ENCODE measurements at regions not wholly inside any gene's neighbourhood (a gene's known extent, or its start where the extent isn't known, plus 50 kb on each side); places are given as distances from the start of the nearest gene placed in this dataset.

DNA sequence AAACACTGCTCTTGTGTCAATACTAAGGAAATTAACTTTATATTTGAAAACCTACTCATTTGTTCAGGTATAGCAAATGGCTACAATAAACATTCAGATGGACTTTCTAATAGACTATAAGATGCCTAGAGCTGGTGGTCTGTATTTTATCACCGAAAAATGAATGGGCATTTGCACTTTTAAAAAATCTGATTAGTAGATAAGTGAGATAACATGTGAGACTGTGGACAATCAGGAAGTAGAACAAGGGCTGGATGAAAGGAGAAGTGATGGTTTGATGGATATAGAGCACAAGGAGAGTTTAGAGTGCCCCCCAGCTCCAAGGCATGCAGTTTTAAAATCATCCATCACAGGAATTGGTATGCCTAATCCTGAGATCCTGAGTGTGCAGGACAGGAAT is 308.4 kb upstream of the RARB start:
- no peak for DNase-seq

DNA sequence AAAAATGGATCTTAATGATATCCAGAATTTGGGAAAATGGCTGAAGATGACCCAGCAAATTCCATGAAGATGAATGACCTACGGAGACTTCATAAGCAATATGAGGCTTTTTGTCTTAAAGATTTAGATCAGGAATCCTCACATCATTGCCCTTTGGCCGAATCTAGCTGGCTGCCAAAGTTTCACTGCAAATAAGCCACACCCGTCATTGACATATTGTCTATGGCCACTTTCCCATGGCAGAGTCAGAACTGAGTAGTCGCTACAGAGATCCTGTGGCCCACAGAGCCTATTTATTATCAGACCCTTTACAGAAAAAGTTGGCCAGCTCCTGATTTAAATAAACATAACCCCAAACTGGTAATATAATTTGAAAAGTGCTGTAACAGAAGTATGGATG is 307.4 kb upstream of the RARB start:
- Histone ChIP-seq H3K4me3 (replicated peaks in 1 of 3; ENCODE audit: low read depth in 2 of 3, low read length in 3 of 3) (no peak overlapping the region), H3K4me1 (ENCODE audit: control insufficient read depth in 1 of 2, insufficient read depth in 2 of 2, low read length in 2 of 2) (no peaks in the 10 kb centered on the region), H2AFZ (ENCODE audit: insufficient read depth, low read depth, low read length, poor library complexity, severe bottlenecking) (no peak overlapping the region), H4K20me1 (ENCODE audit: insufficient read depth, low read length) (no peaks in the 10 kb centered on the region), H3K79me2 (ENCODE audit: insufficient read depth, low read length) (no peaks in the 10 kb centered on the region), H3K9ac (ENCODE audit: insufficient read depth, low read length, poor library complexity, severe bottlenecking) (no peak overlapping the region), H3K4me2 (replicated peaks; ENCODE audit: extremely low read depth, low read length, poor library complexity, severe bottlenecking) (no peak overlapping the region), H3K27ac (ENCODE audit: low read depth in 1 of 2, low read length in 2 of 2) (no peak overlapping the region), H3K36me3 (replicated peaks in 1 of 2; ENCODE audit: control insufficient read depth in 1 of 2, insufficient read depth in 2 of 2, low read length in 2 of 2) (no peaks in the 10 kb centered on the region), H3K9me3 (replicated peaks in 1 of 2; ENCODE audit: control insufficient read depth in 1 of 2, insufficient read depth in 1 of 2, low read length in 2 of 2) (peaks cover 0 to 9% of the 10 kb centered on the region in 2 donors), H3K27me3 (ENCODE audit: control insufficient read depth in 2 of 2, insufficient read depth in 2 of 2, low read length in 2 of 2) (no peaks in the 10 kb centered on the region)
- intact Hi-C loops (cut with micrococcal nuclease) = no loop called here
- WGBS (ENCODE audit: insufficient coverage) = 90% methylated on average over 2 of the region's 4 CpGs
- Mint-ChIP-seq H3K4me3 (no peak overlapping the region), H3K36me3 (no peaks in the 10 kb centered on the region), H3K4me1 (no peaks in the 10 kb centered on the region), H3K27ac (no peak overlapping the region), H3K27me3 (ENCODE audit: low read depth in 3 of 3) (no peaks in the 10 kb centered on the region), H3K9me3 (peaks cover 0 to 8% (median 3%) of the 10 kb centered on the region in 7 donors)
- no peak for TF ChIP-seq CTCF (IDR thresholded peaks at IDR 0.05)
- DNase-seq = no peak

More for the DNA sequence above, 308.4 kb upstream of the RARB start:
- Mint-ChIP-seq H3K9me3 (peaks cover 0 to 8% (median 3%) of the 10 kb centered on the region in 7 donors), H3K36me3 (no peaks in the 10 kb centered on the region), H3K4me3 (no peak overlapping the region), H3K27me3 (ENCODE audit: low read depth in 3 of 3) (no peaks in the 10 kb centered on the region), H3K27ac (no peak overlapping the region), H3K4me1 (no peaks in the 10 kb centered on the region)
- no peak overlapping the region for H3K9ac ChIP-seq (ENCODE audit: insufficient read depth, low read length, poor library complexity, severe bottlenecking)
- H3K27ac ChIP-seq (ENCODE audit: low read depth in 1 of 2, low read length in 2 of 2) = no peak overlapping the region
- H3K36me3 ChIP-seq (replicated peaks in 1 of 2; ENCODE audit: control insufficient read depth in 1 of 2, insufficient read depth in 2 of 2, low read length in 2 of 2) = no peaks in the 10 kb centered on the region
- peaks cover 0 to 9% of the 10 kb centered on the region in 2 donors for H3K9me3 ChIP-seq (replicated peaks in 1 of 2; ENCODE audit: control insufficient read depth in 1 of 2, insufficient read depth in 1 of 2, low read length in 2 of 2)
- H3K4me2 ChIP-seq (replicated peaks; ENCODE audit: extremely low read depth, low read length, poor library complexity, severe bottlenecking) = no peak overlapping the region
- 82% methylated on average over 1 of the region's 1 CpG for WGBS (ENCODE audit: insufficient coverage)
- no peaks in the 10 kb centered on the region for H3K79me2 ChIP-seq (ENCODE audit: insufficient read depth, low read length)
- H3K4me3 ChIP-seq (replicated peaks in 1 of 3; ENCODE audit: low read depth in 2 of 3, low read length in 3 of 3) = no peak overlapping the region
- H3K4me1 ChIP-seq (ENCODE audit: control insufficient read depth in 1 of 2, insufficient read depth in 2 of 2, low read length in 2 of 2) = no peaks in the 10 kb centered on the region
- no peaks in the 10 kb centered on the region for H4K20me1 ChIP-seq (ENCODE audit: insufficient read depth, low read length)
- no peak for TF ChIP-seq CTCF (IDR thresholded peaks at IDR 0.05)
- intact Hi-C loops (cut with micrococcal nuclease) = no loop called here
- H2AFZ ChIP-seq (ENCODE audit: insufficient read depth, low read depth, low read length, poor library complexity, severe bottlenecking) = no peak overlapping the region
- H3K27me3 ChIP-seq (ENCODE audit: control insufficient read depth in 2 of 2, insufficient read depth in 2 of 2, low read length in 2 of 2) = no peaks in the 10 kb centered on the region

All from CD14-positive monocyte (primary cell).